OCI-M2 (cell line): ENCODE measurements at regions not wholly inside any gene's neighbourhood (a gene's known extent, or its start where the extent isn't known, plus 50 kb on each side); places are given as distances from the start of the nearest gene placed in this dataset.
"Not testable (repeated sequence)": the region's sequence is repeated elsewhere in the genome, so short reads cannot be mapped to it uniquely, and the experiment has no call there.

Experiments used
- DNase-seq: peaks from one replicate; lab custom pipeline; 2025; ENCODE audit not compliant: unreplicated experiment; lab: John Stamatoyannopoulos, UW

DNA sequence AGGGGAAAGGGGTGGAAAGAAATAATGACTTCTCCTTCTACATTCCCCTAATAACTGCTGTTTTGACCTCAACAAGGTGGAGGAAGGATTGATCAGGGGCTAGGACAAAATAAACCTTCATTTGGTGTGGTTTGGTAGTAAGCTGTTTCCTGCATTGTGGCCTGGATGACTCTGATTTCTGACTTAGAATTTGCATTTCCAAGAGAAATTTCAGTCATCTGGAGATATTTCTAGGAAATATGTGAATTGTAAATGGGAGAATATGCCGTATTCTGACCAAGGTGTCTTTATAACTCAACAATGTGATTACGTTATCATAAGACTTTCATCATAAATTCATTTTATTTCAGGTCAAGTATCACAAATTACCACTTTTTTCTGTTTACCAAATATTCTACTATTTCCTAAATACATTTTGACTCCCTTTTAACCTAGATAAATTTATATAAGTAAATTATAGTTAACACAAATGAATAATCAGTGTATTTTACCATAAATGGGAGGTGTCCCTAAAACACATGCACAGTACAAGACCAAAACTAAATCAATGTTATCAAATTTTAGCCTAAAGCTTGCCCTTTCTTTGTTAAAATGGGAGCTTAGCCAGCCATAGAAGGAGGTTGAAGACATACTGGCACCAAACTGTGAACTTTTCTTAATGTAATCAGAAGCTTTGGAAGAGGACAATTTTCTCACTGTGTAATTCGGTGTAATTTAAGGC lies 828.8 kb downstream of the TMTC2 start:
- DNase-seq: no peak

DNA sequence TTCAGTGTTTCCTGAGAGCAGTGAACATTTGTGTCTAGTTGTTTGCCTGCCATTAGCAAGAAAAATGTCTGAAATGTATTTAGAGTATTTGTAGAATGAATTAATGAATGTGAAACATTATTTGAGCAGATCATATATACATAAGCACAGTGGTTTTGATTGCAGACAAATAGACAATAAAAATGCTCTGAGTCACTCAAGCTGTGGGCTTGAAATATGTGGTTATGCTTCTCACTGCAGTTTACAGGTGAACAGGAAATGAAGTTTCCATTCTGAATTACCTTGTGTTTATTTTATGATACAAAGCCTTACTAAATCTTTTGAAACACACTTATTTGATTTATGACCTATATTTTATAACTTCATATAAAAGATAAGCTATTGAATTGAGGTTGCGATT lies 827.7 kb downstream of the TMTC2 start:
- DNase-seq: no peak

DNA sequence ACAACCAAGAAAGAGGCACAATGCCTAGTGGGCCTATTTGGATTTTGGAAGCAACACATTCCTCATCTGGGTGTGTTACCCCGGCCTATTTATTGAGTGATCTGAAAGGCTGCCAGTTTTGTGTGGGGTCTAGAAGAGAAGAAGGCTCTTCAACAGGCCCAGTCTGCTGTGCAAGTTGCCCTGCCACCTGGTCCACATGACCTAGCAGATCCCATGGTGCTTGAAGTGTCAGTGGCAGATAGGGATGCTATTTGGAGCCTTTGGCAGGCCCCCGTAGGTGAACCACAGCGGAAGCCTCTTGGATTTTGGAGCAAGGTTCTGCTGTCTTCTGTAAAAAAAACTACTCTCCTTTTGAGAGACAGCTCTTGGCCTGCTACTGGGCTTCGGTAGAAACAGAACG lies 820.1 kb downstream of the TMTC2 start:
- DNase-seq: no peak

- no peak for DNase-seq
Measured at GRCh38 chr12:83505586-83505985, 818.9 kb downstream of the TMTC2 start.

- DNase-seq: not testable (repeated sequence)
Measured at GRCh38 chr12:83499894-83500293, 813.2 kb downstream of the TMTC2 start.

DNA sequence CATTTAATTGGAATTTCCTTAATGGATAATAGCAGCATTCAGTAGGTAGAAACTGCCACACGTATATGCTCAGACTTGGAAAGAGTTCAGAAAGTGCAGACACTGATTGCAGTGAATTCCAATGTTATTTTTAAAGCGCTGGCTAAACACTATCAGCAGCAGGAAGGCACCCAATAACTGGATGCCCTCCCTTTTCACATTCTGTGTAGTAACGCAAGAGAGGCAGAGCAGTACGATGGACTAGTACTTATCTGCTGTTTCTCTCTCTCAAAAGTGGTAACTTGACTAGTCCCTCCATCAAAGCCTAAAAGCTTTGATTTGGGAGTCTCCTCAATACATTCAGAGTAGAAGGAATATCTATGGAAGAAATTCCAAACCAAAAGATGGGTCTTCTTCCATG lies 791.0 kb downstream of the TMTC2 start:
- DNase-seq: no peak

DNA sequence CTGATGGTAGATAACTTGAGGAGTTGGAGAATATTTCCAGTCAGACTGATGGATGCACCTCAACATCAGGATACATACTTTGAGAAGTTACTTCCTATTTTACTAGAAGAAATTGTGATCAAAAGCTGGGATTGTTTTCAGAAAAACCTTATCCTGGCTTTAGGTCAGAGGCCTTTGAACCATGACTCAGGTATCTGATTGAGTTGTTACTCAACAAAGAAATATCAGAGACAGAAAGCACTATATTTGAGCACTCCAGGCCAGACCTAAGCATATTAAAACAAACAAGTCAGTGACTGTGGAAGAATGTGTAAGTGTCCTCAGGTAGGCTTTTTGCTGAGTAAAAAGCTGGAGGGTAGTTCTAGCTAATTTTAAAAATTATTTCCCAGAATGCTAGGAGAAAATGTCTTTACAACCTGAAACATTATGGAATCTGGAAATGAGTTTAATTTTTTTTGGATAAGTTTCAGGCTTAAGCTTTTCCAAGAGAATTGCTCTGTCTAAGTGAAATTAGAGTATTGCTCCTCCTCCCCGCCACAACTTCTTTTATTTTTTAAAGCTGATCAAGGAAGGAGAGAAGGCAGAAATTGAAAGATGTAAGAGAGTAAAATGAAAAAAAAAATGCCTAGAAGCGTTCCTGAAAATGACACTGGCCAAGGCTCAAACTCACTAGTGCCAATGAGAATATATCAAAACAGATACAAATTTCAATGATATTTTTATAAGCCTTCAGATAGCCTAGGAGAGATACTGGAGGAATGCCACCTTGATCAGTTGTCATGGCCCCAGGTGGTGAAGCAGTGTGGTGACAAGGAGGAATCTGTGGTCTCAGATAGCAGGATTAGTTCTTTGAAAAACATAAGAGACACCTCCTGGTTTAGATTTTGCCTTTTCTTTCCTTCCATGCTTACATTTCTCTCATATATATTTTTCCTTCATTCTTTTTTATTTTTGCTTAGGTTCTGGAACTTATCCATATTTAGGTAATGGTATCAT lies 790.3 kb downstream of the TMTC2 start:
- DNase-seq: no peak

GRCh38 chr12:83476006-83476405 lies 789.3 kb downstream of the TMTC2 start:
- no peak for DNase-seq

GRCh38 chr12:83474369-83474768 lies 787.7 kb downstream of the TMTC2 start:
- no peak for DNase-seq

DNA sequence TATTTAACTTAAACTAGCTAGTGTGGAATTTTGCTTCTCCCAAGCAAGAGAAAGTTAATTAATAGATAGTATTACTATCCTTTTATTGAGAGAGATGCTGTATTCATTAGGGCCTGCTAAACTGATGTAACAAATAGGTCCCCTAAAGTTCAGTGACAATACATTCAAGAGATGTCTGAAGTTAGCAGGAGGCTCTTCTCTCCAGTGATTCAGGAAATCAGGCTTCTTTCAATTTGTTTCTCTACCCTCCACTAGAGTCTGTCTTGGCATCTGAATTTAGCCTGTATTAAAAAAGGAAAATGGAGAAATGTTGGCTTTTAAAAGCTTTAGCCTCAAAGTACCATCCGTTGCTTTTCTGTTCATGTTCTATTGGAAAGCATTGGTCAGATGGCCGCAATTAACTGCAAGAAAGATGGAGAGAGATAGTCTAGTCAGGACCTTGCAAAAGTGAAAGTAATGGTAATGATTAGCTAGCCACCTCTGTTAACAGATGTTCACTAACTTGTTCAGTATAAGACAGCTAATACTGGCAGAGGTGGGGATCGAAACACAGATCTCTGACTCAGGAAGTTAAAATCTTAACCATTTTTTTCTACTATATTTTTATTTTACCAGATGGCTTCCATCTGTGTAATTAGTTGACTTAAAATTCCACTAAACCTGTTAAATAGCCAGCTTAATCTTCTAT lies 786.8 kb downstream of the TMTC2 start:
- no peak for DNase-seq

GRCh38 chr12:83472772-83473171 lies 786.1 kb downstream of the TMTC2 start:
- DNase-seq: no peak

GRCh38 chr12:83472350-83472749 lies 785.6 kb downstream of the TMTC2 start:
- no peak for DNase-seq

DNA sequence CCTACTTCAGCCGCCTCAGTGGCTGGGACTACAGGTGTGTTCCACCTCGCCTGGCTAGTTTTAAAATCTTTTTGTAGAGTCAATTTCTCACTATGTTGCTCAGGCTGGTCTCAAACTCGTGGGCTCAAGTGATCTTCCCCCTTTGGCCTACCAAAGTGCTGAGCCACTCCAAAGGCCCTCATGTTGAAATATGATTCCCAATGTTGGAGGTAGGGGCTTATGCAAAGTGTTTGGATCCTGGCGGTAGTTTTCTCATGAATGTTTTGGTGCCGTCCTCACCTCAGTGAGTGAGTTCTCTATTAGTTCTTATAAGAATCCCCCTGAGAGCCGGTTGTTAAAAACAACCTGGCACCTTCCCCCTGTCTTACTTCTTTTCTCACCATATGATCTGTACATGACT lies 784.6 kb downstream of the TMTC2 start:
- DNase-seq: no peak

GRCh38 chr12:83470749-83471148 lies 784.0 kb downstream of the TMTC2 start:
- DNase-seq: no peak

DNA sequence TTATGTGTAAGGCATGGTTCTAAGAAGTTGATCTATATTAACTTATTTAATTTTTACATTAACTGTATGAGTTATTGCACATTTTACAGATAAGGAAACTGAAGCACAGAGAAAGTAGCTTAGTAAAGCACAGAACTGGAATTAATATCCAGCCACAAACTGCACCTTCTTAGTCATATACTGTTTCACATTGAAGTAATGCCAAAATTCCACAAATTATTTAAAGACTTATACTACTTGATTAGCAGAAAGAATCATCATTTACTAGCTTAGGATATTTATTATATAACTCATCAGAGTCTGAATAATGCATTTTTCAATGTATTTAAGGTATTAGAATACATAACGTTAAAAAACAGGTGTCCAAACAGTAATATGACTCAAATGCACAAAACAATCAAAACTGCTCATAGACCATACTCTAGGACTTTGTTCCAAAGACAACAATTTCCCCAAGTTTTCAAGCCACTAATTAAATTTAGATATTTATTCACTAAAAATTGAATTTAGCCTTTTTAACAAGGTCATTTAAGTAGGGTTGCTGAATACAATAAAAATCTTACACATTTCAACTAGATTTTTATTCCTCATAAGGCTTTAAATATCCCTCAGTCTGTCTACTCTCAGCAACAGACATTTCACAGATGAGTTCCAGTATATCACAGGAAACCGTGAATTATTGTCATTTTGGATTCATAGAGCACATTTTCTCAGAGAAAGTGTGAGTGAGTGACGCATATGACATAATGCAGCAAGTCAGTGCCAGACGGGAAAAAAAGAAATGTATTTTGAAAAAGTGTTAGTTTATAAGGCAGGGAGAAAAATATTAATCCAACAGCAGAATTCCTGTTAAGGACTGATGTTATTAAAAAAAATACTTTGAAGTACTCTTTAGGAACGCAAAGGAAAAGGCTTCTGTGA lies 782.5 kb downstream of the TMTC2 start:
- no peak for DNase-seq

DNA sequence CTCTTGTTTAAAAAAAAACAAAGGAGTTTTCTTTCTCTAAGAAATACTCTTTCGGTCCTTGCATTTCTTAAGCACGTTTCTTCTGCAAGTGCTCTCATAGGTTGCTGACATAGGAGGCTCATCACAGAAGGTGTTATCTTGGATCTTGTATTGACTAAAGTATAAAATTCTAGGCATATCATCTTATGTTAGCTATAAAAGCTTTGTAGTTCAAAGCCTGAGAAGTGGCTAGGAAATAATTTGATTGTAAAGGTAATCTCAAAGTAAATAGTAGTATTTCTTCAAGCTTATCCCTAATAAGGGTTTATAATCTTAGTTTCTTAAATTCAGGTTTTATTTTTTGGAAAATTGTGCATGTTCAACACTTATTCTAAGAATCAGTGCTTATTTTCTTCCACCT lies 778.9 kb downstream of the TMTC2 start:
- DNase-seq: no peak

DNA sequence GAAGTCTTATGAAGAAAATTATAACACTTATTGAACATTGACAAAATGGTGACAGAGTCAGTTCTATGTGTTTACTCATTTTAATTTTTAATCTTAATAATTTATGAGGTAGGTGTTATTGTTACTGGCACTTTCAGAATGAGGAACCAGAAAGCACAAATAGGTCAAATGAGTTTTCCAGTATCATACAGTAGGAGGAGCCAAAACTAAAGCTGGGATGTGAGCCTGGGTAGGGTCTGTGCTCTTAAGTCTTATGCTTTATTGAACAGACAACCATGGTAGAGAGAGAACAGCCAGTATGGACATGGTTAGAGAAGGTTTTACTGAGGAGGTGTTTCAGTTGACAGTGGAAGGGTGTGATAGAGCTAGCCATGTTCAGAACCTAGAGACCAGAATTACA lies 775.7 kb downstream of the TMTC2 start:
- no peak for DNase-seq

GRCh38 chr12:83461336-83461935 lies 774.7 kb downstream of the TMTC2 start:
- no peak for DNase-seq

DNA sequence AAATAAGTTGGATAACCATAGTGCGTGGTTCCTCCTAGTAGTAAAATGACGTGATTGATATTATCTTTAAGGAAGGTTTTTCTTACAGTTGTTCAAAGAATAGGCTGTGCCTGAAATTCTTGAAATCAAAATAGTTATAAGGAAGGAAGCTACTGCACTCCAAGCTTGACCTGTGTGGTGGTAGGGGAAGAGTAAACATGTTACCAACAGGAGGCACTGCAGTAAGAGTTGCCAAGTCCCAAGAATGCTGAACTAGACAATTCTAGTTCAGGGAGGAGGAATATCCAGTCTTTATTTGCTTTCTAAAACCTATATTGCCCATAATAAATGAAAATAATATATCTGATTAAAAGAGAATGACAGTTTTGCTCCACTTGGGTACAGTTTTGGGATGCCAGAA lies 764.5 kb downstream of the TMTC2 start:
- DNase-seq: no peak

DNA sequence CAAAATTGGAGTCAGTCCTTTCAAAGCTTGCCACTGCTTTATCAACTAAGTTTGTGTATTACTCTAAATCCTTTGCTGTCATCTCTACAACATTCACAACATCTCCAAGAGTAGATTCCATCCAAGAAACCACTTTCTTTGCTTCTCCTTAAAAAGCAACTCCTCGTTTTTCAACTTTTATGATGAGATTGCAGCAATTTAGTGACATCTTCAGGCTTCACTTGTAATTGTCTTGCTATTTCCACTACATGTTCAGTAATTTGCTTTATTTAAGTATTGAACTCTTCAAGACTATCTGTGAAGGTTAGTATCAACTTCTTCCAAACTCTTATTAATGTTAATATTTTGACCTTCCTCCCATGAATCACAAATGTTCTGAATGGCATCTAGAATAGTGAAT lies 747.9 kb downstream of the TMTC2 start:
- DNase-seq: no peak
